IMR-90 (cell line): ENCODE measurements at regions not wholly inside any gene's neighbourhood (a gene's known extent, or its start where the extent isn't known, plus 50 kb on each side); places are given as distances from the start of the nearest gene placed in this dataset.

Source experiments
- ATAC-seq: fragments of 200-7000 bp; cut with Tn5 transposase; 2 replicates; pipeline ENCODE4 v1.9.1; 2020; ENCODE audit warnings: low read depth, mild to moderate bottlenecking, moderate library complexity
- BruUV-seq: library from RNA; stranded (reverse); fragments of 400-500 nt; replicated peaks from 2 replicates; lab custom pipeline; 2021; lab: Mats Ljungman, UMichigan
- CTCF ChIA-PET: fragments of 300-600 bp; formaldehyde crosslinking; extraction: SDS; loops from one replicate; lab custom pipeline; 2021; ENCODE audit warnings: antibody characterized with exemption; lab: Yijun Ruan, JAX
- POLR2A ChIA-PET: fragments of 300-600 bp; sonication (Branson Sonifier 250); formaldehyde crosslinking; loops from one replicate; lab custom pipeline; 2022; ENCODE audit warnings: antibody characterized with exemption; ENCODE audit not compliant: unreplicated experiment; lab: Charles Lee
- DNase-seq: peaks from one replicate; pipeline ENCODE4 v3.0.0; 2013
- H2AFZ ChIP-seq: replicated peaks from 2 replicates; pipeline ENCODE3; 2013; ENCODE audit warnings: low read length, mild to moderate bottlenecking; ENCODE audit not compliant: poor library complexity
- H2AK5ac ChIP-seq: 2 replicates; pipeline ENCODE4 v1.6.1; 2013; ENCODE audit warnings: low read depth, low read length, inconsistent platforms
- H2AK9ac ChIP-seq: replicated peaks from 2 replicates; pipeline ENCODE3; 2013; ENCODE audit warnings: mild to moderate bottlenecking, low read depth, low read length, moderate library complexity; ENCODE audit not compliant: poor library complexity
- H2BK120ac ChIP-seq: 2 replicates; pipeline ENCODE4 v1.6.1; 2013; ENCODE audit warnings: low read depth, low read length, inconsistent platforms
- H2BK15ac ChIP-seq: 3 replicates; pipeline ENCODE4 v1.6.1; 2013; ENCODE audit warnings: low read depth, low read length, inconsistent platforms
- H2BK20ac ChIP-seq: 2 replicates; pipeline ENCODE4 v1.6.1; 2013; ENCODE audit warnings: low read depth, mild to moderate bottlenecking, inconsistent platforms, low read length, moderate library complexity
- H2BK5ac ChIP-seq: 2 replicates; pipeline ENCODE4 v1.6.1; 2013; ENCODE audit warnings: mild to moderate bottlenecking, low read depth, low read length, inconsistent platforms; ENCODE audit not compliant: poor library complexity, severe bottlenecking
- H3K14ac ChIP-seq: replicated peaks from 2 replicates; pipeline ENCODE4 v1.6.1; 2013; ENCODE audit warnings: low read depth, low read length, inconsistent platforms
- H3K18ac ChIP-seq: 2 replicates; pipeline ENCODE4 v1.6.1; 2013; ENCODE audit warnings: low read depth, low read length, control low read depth
- H3K23ac ChIP-seq: 2 replicates; pipeline ENCODE4 v1.6.1; 2013; ENCODE audit warnings: low read depth, low read length, inconsistent platforms
- H3K27ac ChIP-seq: 2 replicates; pipeline ENCODE4 v1.5.1; 2013; ENCODE audit warnings: mild to moderate bottlenecking, control low read depth, low read length; ENCODE audit not compliant: insufficient read depth
- H3K27me3 ChIP-seq: 2 replicates; pipeline ENCODE4 v1.6.1; 2013; ENCODE audit warnings: low read length; ENCODE audit not compliant: control insufficient read depth, insufficient read depth
- H3K36me3 ChIP-seq: 2 replicates; pipeline ENCODE4 v1.6.1; 2013; ENCODE audit warnings: low read length, mixed read lengths; ENCODE audit not compliant: control insufficient read depth, insufficient read depth
- H3K4ac ChIP-seq: 2 replicates; pipeline ENCODE4 v1.6.1; 2013; ENCODE audit warnings: low read depth, low read length, inconsistent platforms
- H3K4me1 ChIP-seq: 2 replicates; pipeline ENCODE4 v1.6.1; 2013; ENCODE audit warnings: low read length, mixed read lengths; ENCODE audit not compliant: control insufficient read depth, insufficient read depth
- H3K4me2 ChIP-seq: 2 replicates; pipeline ENCODE4 v1.6.1; 2013; ENCODE audit warnings: low read depth, mild to moderate bottlenecking, control low read depth, low read length, moderate library complexity
- H3K4me3 ChIP-seq: 2 replicates; pipeline ENCODE4 v1.5.1; 2013; ENCODE audit warnings: low read depth, mild to moderate bottlenecking, control low read depth, low read length, moderate library complexity; ENCODE audit not compliant: insufficient read depth
- H3K56ac ChIP-seq: 2 replicates; pipeline ENCODE4 v1.6.1; 2013; ENCODE audit warnings: low read length, inconsistent platforms; ENCODE audit not compliant: insufficient read depth; ENCODE audit errors: extremely low read depth
- H3K79me1 ChIP-seq, 2 experiments: 2 replicates each; pipeline ENCODE4 v1.6.1; 2013; ENCODE audit warnings: low read length in 2 of 2, inconsistent platforms in 1 of 2, low read depth in 1 of 2
- H3K9ac ChIP-seq: 2 replicates; pipeline ENCODE4 v1.6.1; 2013; ENCODE audit warnings: low read depth, low read length, control low read depth
- H3K9me1 ChIP-seq: 2 replicates; pipeline ENCODE4 v1.6.1; 2013; ENCODE audit warnings: low read length, inconsistent platforms; ENCODE audit not compliant: insufficient read depth
- H3K9me3 ChIP-seq: 2 replicates; pipeline ENCODE4 v1.6.1; 2013; ENCODE audit warnings: low read length; ENCODE audit not compliant: control insufficient read depth, insufficient read depth
- H4K20me1 ChIP-seq: 2 replicates; pipeline ENCODE4 v1.6.1; 2013; ENCODE audit warnings: low read length, inconsistent platforms; ENCODE audit not compliant: insufficient read depth
- H4K5ac ChIP-seq: 2 replicates; pipeline ENCODE4 v1.6.1; 2013; ENCODE audit warnings: mild to moderate bottlenecking, low read depth, low read length, control low read depth
- H4K8ac ChIP-seq, 2 experiments: 2 replicates each; pipeline ENCODE4 v1.6.1; 2013; ENCODE audit warnings: low read depth in 2 of 2, low read length in 2 of 2, control low read depth in 1 of 2, inconsistent platforms in 1 of 2
- H4K91ac ChIP-seq: 2 replicates; pipeline ENCODE4 v1.6.1; 2013; ENCODE audit warnings: low read depth, low read length, inconsistent platforms; ENCODE audit not compliant: insufficient read depth
- BHLHE40 ChIP-seq: fragments of 150-350 bp; IDR thresholded peaks from 2 replicates; pipeline ENCODE4 v1.6.1; 2016; ENCODE audit warnings: mild to moderate bottlenecking, low read depth, low read length
- ELK1 ChIP-seq: fragments of 150-350 bp; IDR thresholded peaks from 2 replicates; pipeline ENCODE4 v1.6.1; 2016; ENCODE audit warnings: low read depth, mild to moderate bottlenecking, low read length, moderate library complexity, borderline replicate concordance
- FOS ChIP-seq: fragments of 150-350 bp; IDR thresholded peaks from 2 replicates; pipeline ENCODE4 v1.6.1; 2016; ENCODE audit warnings: low read depth, low read length
- NFE2L2 ChIP-seq: fragments of 150-350 bp; IDR thresholded peaks from 2 replicates; pipeline ENCODE4 v1.6.1; 2016; ENCODE audit warnings: low read depth, mild to moderate bottlenecking, low read length
- POLR2A ChIP-seq: IDR thresholded peaks from 2 replicates; pipeline ENCODE4 v1.6.1; 2012; ENCODE audit warnings: mild to moderate bottlenecking, low read depth, low read length
- RFX5 ChIP-seq: IDR thresholded peaks from 2 replicates; pipeline ENCODE4 v1.8.0; 2012; ENCODE audit warnings: low read depth, mild to moderate bottlenecking, low read length, moderate library complexity
- SMC3 ChIP-seq: fragments of 150-350 bp; IDR thresholded peaks from 2 replicates; pipeline ENCODE4 v1.6.1; 2016; ENCODE audit warnings: low read depth, mild to moderate bottlenecking, antibody characterized with exemption, low read length, moderate library complexity
- WGBS, 2 experiments: methylation state at CpG; one replicate each; pipeline versions ENCODE4 v1.1.5 to v1.1.7; 2013; ENCODE audit warnings: missing lambda C conversion rate in 2 of 2; ENCODE audit not compliant: insufficient read length in 1 of 2; ENCODE audit errors: extremely low coverage in 2 of 2; 5-methylcytosine and 5-hydroxymethylcytosine counted together
- dilution Hi-C: fragments of 300-500 bp; cut with HindIII; formaldehyde crosslinking; loops from one replicate; pipeline ENCODE4 v1.14.3; 2018; ENCODE audit warnings: low sequenced_read_pairs; ENCODE audit not compliant: unreplicated experiment
- in situ Hi-C: fragments of 300-500 bp; cut with MboI; formaldehyde crosslinking; loops from 3 replicates; pipeline ENCODE4 v1.14.3; 2019; ENCODE audit warnings: low sequenced_read_pairs, inconsistent platforms, mixed read lengths
- intact Hi-C: fragments of 100-400 bp; cut with micrococcal nuclease; formaldehyde crosslinking; loops from 2 replicates; pipeline ENCODE4 v1.10.0; 2022
- TF ChIP-seq, protein P1 (sequence below): conservative IDR thresholded peaks from 2 replicates; pipeline ENCODE4 v1.5.1; 2012; ENCODE audit warnings: mild to moderate bottlenecking, low read depth, low read length, improper control_type of control experiment

- Histone ChIP-seq H3K14ac (no peak overlapping the region), H4K8ac (no peak overlapping the region), H3K23ac (no peak overlapping the region), H3K4ac (no peak overlapping the region), H2BK20ac (no peak overlapping the region), H4K20me1 (no peaks in the 10 kb centered on the region), H3K4me3 (no peak overlapping the region), H2AFZ (no peak overlapping the region), H3K4me2 (no peak overlapping the region), H3K79me1 (no peaks in the 10 kb centered on the region), H3K9me3 (peaks cover 3% of the 10 kb centered on the region; the same call in 1 of the 2 replicates), H2BK5ac (no peak overlapping the region), H3K36me3 (no peaks in the 10 kb centered on the region), H2BK15ac (no peak overlapping the region), H4K91ac (no peak overlapping the region), H3K9ac (no peak overlapping the region), H4K5ac (no peak overlapping the region), H3K27me3 (no peaks in the 10 kb centered on the region), H3K9me1 (no peaks in the 10 kb centered on the region), H2AK5ac (no peak overlapping the region), H2BK120ac (no peak overlapping the region), H3K27ac (no peak overlapping the region), H3K56ac (no peak overlapping the region), H3K18ac (no peak overlapping the region), H2AK9ac (no peak overlapping the region), H3K4me1 (peaks cover 2% of the 10 kb centered on the region; the same call in 1 of the 2 replicates)
- in situ Hi-C loops (no loop called here), intact Hi-C loops (no loop called here), dilution Hi-C loops (no loop called here)
- BruUV-seq = no TSS peak
- ChIA-PET POLR2A (no interaction called here), CTCF (interaction anchor here (1.1 kb wide), 1 partner anchor 11 kb away, joined by 3 read pairs; no protein-coding TSS in a partner anchor)
- ATAC-seq = no peak
- DNase-seq = no peak
- TF ChIP-seq POLR2A (no peak), BHLHE40 (no peak), RFX5 (no peak), SMC3 (no peak), ELK1 (no peak), FOS (no peak), NFE2L2 (no peak)
- TF ChIP-seq, protein P1, sequence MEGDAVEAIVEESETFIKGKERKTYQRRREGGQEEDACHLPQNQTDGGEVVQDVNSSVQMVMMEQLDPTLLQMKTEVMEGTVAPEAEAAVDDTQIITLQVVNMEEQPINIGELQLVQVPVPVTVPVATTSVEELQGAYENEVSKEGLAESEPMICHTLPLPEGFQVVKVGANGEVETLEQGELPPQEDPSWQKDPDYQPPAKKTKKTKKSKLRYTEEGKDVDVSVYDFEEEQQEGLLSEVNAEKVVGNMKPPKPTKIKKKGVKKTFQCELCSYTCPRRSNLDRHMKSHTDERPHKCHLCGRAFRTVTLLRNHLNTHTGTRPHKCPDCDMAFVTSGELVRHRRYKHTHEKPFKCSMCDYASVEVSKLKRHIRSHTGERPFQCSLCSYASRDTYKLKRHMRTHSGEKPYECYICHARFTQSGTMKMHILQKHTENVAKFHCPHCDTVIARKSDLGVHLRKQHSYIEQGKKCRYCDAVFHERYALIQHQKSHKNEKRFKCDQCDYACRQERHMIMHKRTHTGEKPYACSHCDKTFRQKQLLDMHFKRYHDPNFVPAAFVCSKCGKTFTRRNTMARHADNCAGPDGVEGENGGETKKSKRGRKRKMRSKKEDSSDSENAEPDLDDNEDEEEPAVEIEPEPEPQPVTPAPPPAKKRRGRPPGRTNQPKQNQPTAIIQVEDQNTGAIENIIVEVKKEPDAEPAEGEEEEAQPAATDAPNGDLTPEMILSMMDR = no peak
- no CpG with 5 or more reads among the region's 2 CpGs for WGBS, 2 experiments
Observed at GRCh38 chr3:174346141-174346540, 513.0 kb upstream of the NAALADL2 start.
